HG02798 (cell line): ENCODE measurements at regions not wholly inside any gene's neighbourhood (a gene's known extent, or its start where the extent isn't known, plus 50 kb on each side); places are given as distances from the start of the nearest gene placed in this dataset.
"Not testable (repeated sequence)": the region's sequence is repeated elsewhere in the genome, so short reads cannot be mapped to it uniquely, and the experiment has no call there.

Experiments
- ATAC-seq: cut with Tn5 transposase; IDR thresholded peaks from one replicate; pipeline ENCODE4 v1.9.1; 2021; ENCODE audit warnings: mild to moderate bottlenecking; ENCODE audit not compliant: unreplicated experiment, poor library complexity

- no peak for ATAC-seq
Observed at GRCh38 chr3:19825193-19825592, 108.8 kb downstream of the EFHB start.

GRCh38 chr3:19822805-19823204 lies 111.2 kb downstream of the EFHB start:
- ATAC-seq, result no peak

GRCh38 chr3:19816631-19817030 lies 117.4 kb downstream of the EFHB start:
- ATAC-seq, result no peak

GRCh38 chr3:19815805-19816204 lies 118.2 kb downstream of the EFHB start:
- ATAC-seq, result no peak

- ATAC-seq, result not testable (repeated sequence)
Observed at GRCh38 chr3:19813743-19814142, 120.3 kb downstream of the EFHB start.

- no peak for ATAC-seq
Observed at GRCh38 chr3:19811689-19812088, 122.3 kb downstream of the EFHB start.

GRCh38 chr3:19808834-19809233 lies 125.2 kb downstream of the EFHB start:
- ATAC-seq, result no peak

GRCh38 chr3:19799887-19800286 lies 134.1 kb downstream of the EFHB start:
- ATAC-seq, result no peak

- ATAC-seq, result no peak
Observed at GRCh38 chr3:19799115-19799514, 134.9 kb downstream of the EFHB start.

GRCh38 chr3:19798324-19798723 lies 135.7 kb downstream of the EFHB start:
- ATAC-seq, result no peak

- no peak for ATAC-seq
Observed at GRCh38 chr3:19792388-19792787, 141.6 kb downstream of the EFHB start.

GRCh38 chr3:19775765-19776164 lies 158.3 kb downstream of the EFHB start:
- no peak for ATAC-seq

GRCh38 chr3:19769694-19770093 lies 164.3 kb downstream of the EFHB start:
- ATAC-seq, result no peak

GRCh38 chr3:19765954-19766353 lies 168.1 kb downstream of the EFHB start:
- no peak for ATAC-seq

- ATAC-seq, result no peak
Observed at GRCh38 chr3:19757773-19758172, 176.2 kb downstream of the EFHB start.

- ATAC-seq, result no peak
Observed at GRCh38 chr3:19749448-19750017, 184.5 kb downstream of the EFHB start.

GRCh38 chr3:19748782-19749447 lies 185.1 kb downstream of the EFHB start:
- no peak for ATAC-seq

- ATAC-seq, result no peak
Observed at GRCh38 chr3:19744047-19744446, 190.0 kb downstream of the EFHB start.

GRCh38 chr3:19742935-19743334 lies 191.1 kb downstream of the EFHB start:
- no peak for ATAC-seq

GRCh38 chr3:19739504-19739903 lies 194.5 kb downstream of the EFHB start:
- ATAC-seq, result no peak

- ATAC-seq, result no peak
Observed at GRCh38 chr3:19738846-19739245, 195.2 kb downstream of the EFHB start.

- ATAC-seq, result no peak
Observed at GRCh38 chr3:19735111-19735510, 198.9 kb downstream of the EFHB start.
